NT2/D1 (cell line): ENCODE measurements at regions not wholly inside any gene's neighbourhood (a gene's known extent, or its start where the extent isn't known, plus 50 kb on each side); places are given as distances from the start of the nearest gene placed in this dataset.

ENCODE experiments used
- SUZ12 ChIP-seq: IDR thresholded peaks from 2 replicates; pipeline ENCODE4 v1.6.1; 2011; ENCODE audit not compliant: insufficient read length, insufficient read depth; ENCODE audit errors: extremely low read depth
- ZNF274 ChIP-seq: IDR thresholded peaks from 2 replicates; pipeline ENCODE4 v1.6.1; 2011; ENCODE audit warnings: mild to moderate bottlenecking, low read depth, low read length

GRCh38 chr12:41936333-41936732 lies 208.3 kb downstream of the GXYLT1 start:
- TF ChIP-seq ZNF274: no peak
- no peak for TF ChIP-seq SUZ12
